Caco-2 (cell line): ENCODE measurements at regions not wholly inside any gene's neighbourhood (a gene's known extent, or its start where the extent isn't known, plus 50 kb on each side); places are given as distances from the start of the nearest gene placed in this dataset.
A peak's percentile ranks its signal among the peaks of the same experiment; 100 is the strongest.
"Not testable (repeated sequence)": the region's sequence is repeated elsewhere in the genome, so short reads cannot be mapped to it uniquely, and the experiment has no call there.

Experiments
- BruUV-seq: library from RNA; stranded (reverse); fragments of 400-500 nt; replicated peaks from 2 replicates; lab custom pipeline; 2021; lab: Mats Ljungman, UMichigan
- CTCF ChIA-PET: fragments of 300-600 bp; sonication (Branson Sonifier 250); formaldehyde crosslinking; loops from one replicate; lab custom pipeline; 2022; ENCODE audit warnings: antibody characterized with exemption; lab: Charles Lee
- POLR2A ChIA-PET: fragments of 300-600 bp; sonication (Branson Sonifier 250); formaldehyde crosslinking; loops from one replicate; lab custom pipeline; 2022; ENCODE audit warnings: antibody characterized with exemption; lab: Charles Lee
- DNase-seq, 2 experiments: peaks; one replicate each; pipeline versions ENCODE4 v3.0.0 to v3.0.0-alpha.2; 2020 to 2022
- H3K27me3 ChIP-seq: replicated peaks from 2 replicates; pipeline ENCODE4 v1.6.0; 2011; ENCODE audit warnings: low read length; ENCODE audit not compliant: control insufficient read depth, insufficient read depth
- H3K36me3 ChIP-seq: 2 replicates; pipeline ENCODE4 v1.5.1; 2011; ENCODE audit warnings: low read length; ENCODE audit not compliant: control insufficient read depth, insufficient read depth
- H3K4me1 ChIP-seq: fragments of 250-450 bp; sonication (Bioruptor Pico); 2 replicates; pipeline ENCODE4 v1.5.1; 2020; ENCODE audit warnings: mild to moderate bottlenecking
- H3K4me3 ChIP-seq: 2 replicates; pipeline ENCODE4 v1.5.1; 2011; ENCODE audit warnings: low read depth, mild to moderate bottlenecking, control low read depth, low read length
- H3K9me3 ChIP-seq: fragments of 250-450 bp; sonication (Bioruptor Pico); 2 replicates; pipeline ENCODE4 v1.5.1; 2020; ENCODE audit warnings: mild to moderate bottlenecking, moderate library complexity
- H3K27ac Mint-ChIP-seq: one replicate; pipeline ENCODE4 v1.8.0; 2022; ENCODE audit warnings: mixed read lengths; ENCODE audit not compliant: unreplicated experiment
- H3K27me3 Mint-ChIP-seq: one replicate; pipeline ENCODE4 v1.8.0; 2022; ENCODE audit warnings: mixed read lengths; ENCODE audit not compliant: insufficient read depth, unreplicated experiment
- H3K36me3 Mint-ChIP-seq: one replicate; pipeline ENCODE4 v1.8.0; 2022; ENCODE audit warnings: mild to moderate bottlenecking, mixed read lengths; ENCODE audit not compliant: insufficient read depth, unreplicated experiment
- H3K4me1 Mint-ChIP-seq: one replicate; pipeline ENCODE4 v1.8.0; 2022; ENCODE audit warnings: low read depth, mixed read lengths; ENCODE audit not compliant: unreplicated experiment
- H3K4me3 Mint-ChIP-seq: one replicate; pipeline ENCODE4 v1.8.0; 2022; ENCODE audit warnings: mild to moderate bottlenecking, moderate library complexity, mixed read lengths; ENCODE audit not compliant: unreplicated experiment
- H3K9me3 Mint-ChIP-seq: one replicate; pipeline ENCODE4 v1.8.0; 2022; ENCODE audit warnings: mixed read lengths; ENCODE audit not compliant: unreplicated experiment
- CTCF ChIP-seq, 2 experiments: fragments of 200-600 bp in 1 of 2; IDR thresholded peaks; 1 replicate in 1 of 2; 2 replicates in 1 of 2; pipeline versions ENCODE4 v1.5.1 to v1.8.0; 2011 to 2022; ENCODE audit warnings: antibody characterized with exemption in 1 of 2, control low read depth in 1 of 2, inconsistent platforms in 1 of 2, low read depth in 1 of 2, low read length in 1 of 2, mild to moderate bottlenecking in 1 of 2, moderate library complexity in 1 of 2; ENCODE audit not compliant: insufficient read depth in 1 of 2, severe bottlenecking in 1 of 2, unreplicated experiment in 1 of 2
- intact Hi-C: fragments of 100-400 bp; cut with micrococcal nuclease; formaldehyde crosslinking; loops from one replicate; pipeline ENCODE4 v1.10.0; 2022; ENCODE audit not compliant: unreplicated experiment

GRCh38 chr18:27301615-27302378, 116.7 kb upstream of the CHST9 start:
- DNase-seq, result no peak
- H3K9me3 ChIP-seq, result no peaks in the 10 kb centered on the region
- intact Hi-C loops, result no loop called here
- no peaks in the 10 kb centered on the region for H3K36me3 ChIP-seq
- H3K27me3 ChIP-seq, result no peaks in the 10 kb centered on the region
- Mint-ChIP-seq H3K27me3 (peaks cover 7% of the 10 kb centered on the region), H3K27ac (no peak overlapping the region), H3K4me3 (no peak overlapping the region), H3K9me3 (no peaks in the 10 kb centered on the region), H3K36me3 (no peaks in the 10 kb centered on the region), H3K4me1 (no peaks in the 10 kb centered on the region)
- BruUV-seq, result no TSS peak
- no peak overlapping the region for H3K4me3 ChIP-seq
- CTCF ChIA-PET, result no interaction called here
- TF ChIP-seq CTCF (IDR thresholded peaks at IDR 0.05; ENCODE audit: insufficient read depth in 1 of 2, low read depth in 1 of 2, low read length in 1 of 2, severe bottlenecking in 1 of 2, unreplicated experiment in 1 of 2), result no peak
- no peaks in the 10 kb centered on the region for H3K4me1 ChIP-seq
- POLR2A ChIA-PET, result no interaction called here

- Histone ChIP-seq H3K4me3 (no peak overlapping the region), H3K4me1 (no peaks in the 10 kb centered on the region), H3K36me3 (no peaks in the 10 kb centered on the region), H3K27me3 (no peaks in the 10 kb centered on the region), H3K9me3 (no peaks in the 10 kb centered on the region)
- H3K27me3 Mint-ChIP-seq, result peaks cover 2% of the 10 kb centered on the region
- CTCF ChIA-PET, result interaction anchor here (0.6 kb wide), 1 partner anchor 293 kb away, joined by 3 read pairs; no protein-coding TSS in a partner anchor
- intact Hi-C loops, result loop anchor here (1.0 to 10.0 kb wide), 3 partner anchors 164 to 485 kb away; no protein-coding TSS in a partner anchor
- no TSS peak for BruUV-seq
- POLR2A ChIA-PET, result no interaction called here
- peak; percentile 19 to 25 for TF ChIP-seq CTCF (IDR thresholded peaks at IDR 0.05; ENCODE audit: insufficient read depth in 1 of 2, low read depth in 1 of 2, low read length in 1 of 2, severe bottlenecking in 1 of 2, unreplicated experiment in 1 of 2)
- no peak overlapping the region for H3K4me3 Mint-ChIP-seq
- H3K36me3 Mint-ChIP-seq, result no peaks in the 10 kb centered on the region
- H3K27ac Mint-ChIP-seq, result no peak overlapping the region
- H3K9me3 Mint-ChIP-seq, result no peaks in the 10 kb centered on the region
- peak in 1 of 2 experiments; percentile 7 for DNase-seq
- H3K4me1 Mint-ChIP-seq, result no peaks in the 10 kb centered on the region
Observed at GRCh38 chr18:27298214-27298804, 113.2 kb upstream of the CHST9 start.

- H3K9me3 Mint-ChIP-seq, DNase-seq, H3K9me3 ChIP-seq, H3K4me1 Mint-ChIP-seq, BruUV-seq, POLR2A ChIA-PET, H3K4me1 ChIP-seq, H3K4me3 ChIP-seq, H3K36me3 Mint-ChIP-seq, intact Hi-C loops, CTCF ChIA-PET, H3K4me3 Mint-ChIP-seq, H3K27me3 Mint-ChIP-seq, H3K27me3 ChIP-seq, H3K27ac Mint-ChIP-seq, H3K36me3 ChIP-seq: not testable (repeated sequence)
Observed at GRCh38 chr18:27285973-27286562, 101.0 kb upstream of the CHST9 start.
